ENCODE measurements at regions not wholly inside any gene's neighbourhood (a gene's known extent, or its start where the extent isn't known, plus 50 kb on each side); places are given as distances from the start of the nearest gene placed in this dataset.
A peak's percentile ranks its signal among the peaks of the same experiment; 100 is the strongest.

GRCh38 chr14:101077481-101078074, 174.1 kb upstream of the RTL1 start:
- peak overlapping the region; percentile 30; the same call in 1 of the 2 replicates for H3K4me3 ChIP-seq (ENCODE audit: low read depth, low read length)
- no peak for TF ChIP-seq CTCF (IDR thresholded peaks at IDR 0.05; ENCODE audit: low read depth, low read length)

- no peak for TF ChIP-seq CTCF (IDR thresholded peaks at IDR 0.05; ENCODE audit: low read depth, low read length)
- no peak overlapping the region for H3K4me3 ChIP-seq (ENCODE audit: low read depth, low read length)
Measured at GRCh38 chr14:101078170-101078891, 174.8 kb upstream of the RTL1 start.

GRCh38 chr14:101078892-101079221, 175.3 kb upstream of the RTL1 start:
- no peak for TF ChIP-seq CTCF (IDR thresholded peaks at IDR 0.05; ENCODE audit: low read depth, low read length)
- H3K4me3 ChIP-seq (ENCODE audit: low read depth, low read length): no peak overlapping the region

GRCh38 chr14:101080922-101081593, 177.5 kb upstream of the RTL1 start:
- no peak for TF ChIP-seq CTCF (IDR thresholded peaks at IDR 0.05; ENCODE audit: low read depth, low read length)
- H3K4me3 ChIP-seq (ENCODE audit: low read depth, low read length): no peak overlapping the region

- no peak overlapping the region for H3K4me3 ChIP-seq (ENCODE audit: low read depth, low read length)
- TF ChIP-seq CTCF (IDR thresholded peaks at IDR 0.05; ENCODE audit: low read depth, low read length): no peak
Measured at GRCh38 chr14:101082036-101082435, 178.5 kb upstream of the RTL1 start.

- no peak for TF ChIP-seq CTCF (IDR thresholded peaks at IDR 0.05; ENCODE audit: low read depth, low read length)
- H3K4me3 ChIP-seq (ENCODE audit: low read depth, low read length): no peak overlapping the region
Measured at GRCh38 chr14:101082436-101083384, 179.2 kb upstream of the RTL1 start.
